Endodermal cell (in vitro differentiated cells): ENCODE measurements at regions not wholly inside any gene's neighbourhood (a gene's known extent, or its start where the extent isn't known, plus 50 kb on each side); places are given as distances from the start of the nearest gene placed in this dataset.

Source experiments
- DNase-seq: peaks from one replicate; pipeline ENCODE4 v3.0.0-alpha.2; 2017
- H3K27ac ChIP-seq: 2 replicates; pipeline ENCODE4 v1.5.1; 2013; ENCODE audit warnings: mild to moderate bottlenecking, low read depth, low read length, moderate library complexity
- H3K27me3 ChIP-seq: 2 replicates; pipeline ENCODE4 v1.6.1; 2013; ENCODE audit warnings: mild to moderate bottlenecking, low read length, moderate library complexity; ENCODE audit not compliant: insufficient read depth, control insufficient read depth, poor library complexity, severe bottlenecking
- H3K36me3 ChIP-seq: 2 replicates; pipeline ENCODE4 v1.7.0; 2013; ENCODE audit warnings: mild to moderate bottlenecking, low read length, moderate library complexity; ENCODE audit not compliant: control insufficient read depth, insufficient read depth
- H3K4me1 ChIP-seq: one replicate; pipeline ENCODE4 v1.7.0; 2013; ENCODE audit warnings: low read length; ENCODE audit not compliant: control insufficient read depth, insufficient read depth
- H3K4me3 ChIP-seq: 2 replicates; pipeline ENCODE4 v1.5.1; 2013; ENCODE audit warnings: mild to moderate bottlenecking, low read length, moderate library complexity
- H3K9ac ChIP-seq: 2 replicates; pipeline ENCODE4 v1.6.1; 2013; ENCODE audit warnings: mild to moderate bottlenecking, low read length, moderate library complexity; ENCODE audit not compliant: poor library complexity, severe bottlenecking; ENCODE audit errors: extremely low read depth
- H3K9me3 ChIP-seq: 2 replicates; pipeline ENCODE4 v1.6.1; 2013; ENCODE audit warnings: mild to moderate bottlenecking, low read length, moderate library complexity; ENCODE audit not compliant: control insufficient read depth
- H3K27ac Mint-ChIP-seq: 2 replicates; pipeline ENCODE4 v1.8.0; 2020; ENCODE audit warnings: mixed read lengths
- H3K27me3 Mint-ChIP-seq: 2 replicates; pipeline ENCODE4 v1.8.0; 2021; ENCODE audit warnings: mild to moderate bottlenecking, mixed read lengths; ENCODE audit not compliant: insufficient read depth
- H3K36me3 Mint-ChIP-seq: 2 replicates; pipeline ENCODE4 v1.8.0; 2020; ENCODE audit warnings: low read depth, mixed read lengths
- H3K4me1 Mint-ChIP-seq: 2 replicates; pipeline ENCODE4 v1.8.0; 2020; ENCODE audit warnings: mixed read lengths
- H3K4me3 Mint-ChIP-seq: 2 replicates; pipeline ENCODE4 v1.8.0; 2020; ENCODE audit warnings: mild to moderate bottlenecking, moderate library complexity, mixed read lengths
- H3K9me3 Mint-ChIP-seq: 2 replicates; pipeline ENCODE4 v1.8.0; 2020; ENCODE audit warnings: mild to moderate bottlenecking, mixed read lengths
- WGBS, 2 experiments: methylation state at CpG; one replicate each; pipeline versions ENCODE4 v1.1.5 to v1.1.7; 2013; ENCODE audit warnings: missing lambda C conversion rate in 2 of 2, mixed read lengths in 1 of 2; ENCODE audit not compliant: insufficient coverage in 1 of 2, insufficient read length in 1 of 2; 5-methylcytosine and 5-hydroxymethylcytosine counted together
- TF ChIP-seq, protein P1 (sequence below): fragments of 200-600 bp; sonication (generic); conservative IDR thresholded peaks from 2 replicates; pipeline ENCODE4 v1.5.0; 2021; ENCODE audit warnings: antibody characterized with exemption, mild to moderate bottlenecking

DNA sequence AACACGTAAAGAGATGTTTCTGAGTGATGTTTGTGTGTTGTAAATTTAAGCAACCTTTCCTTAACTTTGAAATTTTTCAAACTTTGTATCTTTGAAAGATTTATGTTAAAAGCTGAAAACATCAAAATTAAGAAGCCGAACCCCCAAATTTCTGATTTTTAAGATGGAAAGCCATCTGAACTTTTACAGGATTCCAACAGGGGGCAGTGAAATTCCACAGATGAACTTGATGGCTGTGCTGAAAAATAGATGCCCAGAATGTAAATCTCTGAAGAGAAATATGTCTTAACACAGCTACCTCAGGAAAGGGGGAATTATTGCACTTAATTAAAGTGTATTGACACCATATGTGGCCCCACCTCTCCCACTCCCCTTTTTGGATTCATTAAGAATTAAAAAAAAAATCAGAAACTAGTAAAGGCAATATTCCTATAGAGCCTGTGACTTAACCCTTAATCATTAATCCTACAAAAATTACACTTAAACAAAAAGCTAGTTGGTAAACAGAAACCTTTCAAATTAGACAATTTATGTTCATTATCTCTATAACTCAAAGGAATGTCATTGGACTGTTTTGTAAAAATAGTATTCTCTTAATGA is 597.9 kb downstream of the KCNJ2 start:
- no peak overlapping the region for H3K4me3 Mint-ChIP-seq
- 83% methylated on average over 1 to 2 of the region's 2 CpGs for WGBS, 2 experiments
- H3K9ac ChIP-seq: no peak overlapping the region
- H3K9me3 ChIP-seq: no peaks in the 10 kb centered on the region
- TF ChIP-seq, protein P1, sequence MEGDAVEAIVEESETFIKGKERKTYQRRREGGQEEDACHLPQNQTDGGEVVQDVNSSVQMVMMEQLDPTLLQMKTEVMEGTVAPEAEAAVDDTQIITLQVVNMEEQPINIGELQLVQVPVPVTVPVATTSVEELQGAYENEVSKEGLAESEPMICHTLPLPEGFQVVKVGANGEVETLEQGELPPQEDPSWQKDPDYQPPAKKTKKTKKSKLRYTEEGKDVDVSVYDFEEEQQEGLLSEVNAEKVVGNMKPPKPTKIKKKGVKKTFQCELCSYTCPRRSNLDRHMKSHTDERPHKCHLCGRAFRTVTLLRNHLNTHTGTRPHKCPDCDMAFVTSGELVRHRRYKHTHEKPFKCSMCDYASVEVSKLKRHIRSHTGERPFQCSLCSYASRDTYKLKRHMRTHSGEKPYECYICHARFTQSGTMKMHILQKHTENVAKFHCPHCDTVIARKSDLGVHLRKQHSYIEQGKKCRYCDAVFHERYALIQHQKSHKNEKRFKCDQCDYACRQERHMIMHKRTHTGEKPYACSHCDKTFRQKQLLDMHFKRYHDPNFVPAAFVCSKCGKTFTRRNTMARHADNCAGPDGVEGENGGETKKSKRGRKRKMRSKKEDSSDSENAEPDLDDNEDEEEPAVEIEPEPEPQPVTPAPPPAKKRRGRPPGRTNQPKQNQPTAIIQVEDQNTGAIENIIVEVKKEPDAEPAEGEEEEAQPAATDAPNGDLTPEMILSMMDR: peak; percentile 92
- no peaks in the 10 kb centered on the region for H3K9me3 Mint-ChIP-seq
- H3K27ac Mint-ChIP-seq: no peak overlapping the region
- DNase-seq: no peak
- H3K36me3 ChIP-seq: no peaks in the 10 kb centered on the region
- H3K4me3 ChIP-seq: no peak overlapping the region
- no peaks in the 10 kb centered on the region for H3K4me1 ChIP-seq
- no peaks in the 10 kb centered on the region for H3K27me3 Mint-ChIP-seq
- no peak overlapping the region for H3K27ac ChIP-seq
- H3K4me1 Mint-ChIP-seq: peaks cover 9% of the 10 kb centered on the region
- H3K27me3 ChIP-seq: no peaks in the 10 kb centered on the region
- no peaks in the 10 kb centered on the region for H3K36me3 Mint-ChIP-seq

DNA sequence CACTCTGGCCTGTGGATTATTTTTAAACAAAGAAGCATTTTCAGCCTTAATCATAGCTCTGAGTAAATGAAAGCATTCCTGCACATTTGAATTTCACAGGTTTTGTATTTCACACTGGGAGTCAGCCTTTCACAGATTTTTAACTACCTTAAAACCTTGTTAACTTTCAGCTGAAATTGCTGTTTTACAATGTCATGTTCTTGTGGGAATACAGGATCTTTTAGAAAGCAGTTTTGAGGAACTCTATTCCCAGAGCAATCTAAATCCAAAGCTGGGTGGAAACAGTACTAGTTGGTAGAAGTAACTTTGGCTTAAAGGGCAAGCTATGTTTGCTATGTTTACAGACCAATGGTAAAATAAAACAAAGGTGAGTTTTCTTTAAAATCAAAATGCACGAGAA is 600.6 kb downstream of the KCNJ2 start:
- Histone ChIP-seq H3K4me1 (no peaks in the 10 kb centered on the region), H3K36me3 (no peaks in the 10 kb centered on the region), H3K9me3 (no peaks in the 10 kb centered on the region), H3K4me3 (no peak overlapping the region), H3K27ac (no peak overlapping the region), H3K9ac (no peak overlapping the region), H3K27me3 (no peaks in the 10 kb centered on the region)
- H3K36me3 Mint-ChIP-seq: no peaks in the 10 kb centered on the region
- no peak for DNase-seq
- peaks cover 9% of the 10 kb centered on the region for H3K4me1 Mint-ChIP-seq
- no peaks in the 10 kb centered on the region for H3K9me3 Mint-ChIP-seq
- TF ChIP-seq, protein P1: no peak
- H3K27me3 Mint-ChIP-seq: no peaks in the 10 kb centered on the region
- WGBS, 2 experiments: 85 to 100% methylated on average over 1 of the region's 1 CpG
- H3K4me3 Mint-ChIP-seq: no peak overlapping the region
- H3K27ac Mint-ChIP-seq: no peak overlapping the region

DNA sequence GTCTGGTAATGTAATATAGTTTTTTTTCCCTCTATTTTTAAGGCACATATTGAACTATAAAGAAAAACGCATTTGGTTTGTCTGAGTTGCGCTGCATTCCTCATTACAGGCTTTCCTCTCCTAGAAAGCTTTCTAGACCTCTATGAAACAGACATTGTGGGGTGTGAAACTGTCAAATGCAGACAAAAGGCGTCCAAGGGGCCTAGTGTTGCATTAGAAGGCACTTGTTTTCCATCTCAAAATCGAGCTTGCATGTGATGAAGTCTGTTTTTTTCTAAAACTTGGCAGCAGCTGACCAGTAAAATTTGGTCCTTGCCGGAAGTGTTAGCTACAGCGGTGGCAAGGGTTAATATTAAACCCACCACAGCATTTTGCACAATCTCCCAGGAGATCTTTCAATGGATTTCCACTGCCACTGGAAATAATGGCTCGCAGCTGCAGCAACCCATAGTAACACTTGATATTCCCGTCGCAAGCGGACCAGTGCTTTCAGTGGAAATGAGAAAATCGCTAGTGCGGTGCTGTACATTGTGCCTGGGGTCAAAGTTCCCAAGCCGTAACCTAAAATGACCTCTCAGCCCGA is 602.6 kb downstream of the KCNJ2 start:
- Histone ChIP-seq H3K36me3 (no peaks in the 10 kb centered on the region), H3K9me3 (no peaks in the 10 kb centered on the region), H3K4me3 (no peak overlapping the region), H3K4me1 (no peaks in the 10 kb centered on the region), H3K27ac (no peak overlapping the region), H3K27me3 (no peaks in the 10 kb centered on the region), H3K9ac (no peak overlapping the region)
- H3K9me3 Mint-ChIP-seq: no peaks in the 10 kb centered on the region
- H3K27ac Mint-ChIP-seq: no peak overlapping the region
- no peak overlapping the region for H3K4me3 Mint-ChIP-seq
- H3K36me3 Mint-ChIP-seq: no peaks in the 10 kb centered on the region
- 84 to 92% methylated on average over 13 to 14 of the region's 14 CpGs for WGBS, 2 experiments
- H3K4me1 Mint-ChIP-seq: peaks cover 9% of the 10 kb centered on the region
- H3K27me3 Mint-ChIP-seq: no peaks in the 10 kb centered on the region
- no peak for DNase-seq
- TF ChIP-seq, protein P1: no peak
